ENCODE measurements at regions not wholly inside any gene's neighbourhood (a gene's known extent, or its start where the extent isn't known, plus 50 kb on each side); places are given as distances from the start of the nearest gene placed in this dataset.

GRCh38 chr7:22060197-22060596 lies 114.5 kb upstream of the CDCA7L start (continued):
- TF ChIP-seq JUNB (IDR thresholded peaks at IDR 0.05; ENCODE audit: unreplicated experiment) = no peak
- TF ChIP-seq ZNF114 (CRISPR knock-in tag; IDR thresholded peaks at IDR 0.05) = no peak
- no peak for TF ChIP-seq REST (IDR thresholded peaks at IDR 0.05; ENCODE audit: unreplicated experiment)

GRCh38 chr7:22055226-22055625 lies 109.5 kb upstream of the CDCA7L start:
- Mint-ChIP-seq H3K27ac (no peak overlapping the region), H3K9me3 (peaks cover 3% of the 10 kb centered on the region; the same call in 1 of the 3 replicates), H3K4me3 (no peak overlapping the region), H3K4me1 (peaks cover 16% of the 10 kb centered on the region), H3K27me3 (ENCODE audit: insufficient read depth, low read depth, poor library complexity) (peaks cover 5% of the 10 kb centered on the region), H3K36me3 (ENCODE audit: low read depth) (no peaks in the 10 kb centered on the region)
- no peak overlapping the region for H3K4me2 ChIP-seq
- H3K27ac ChIP-seq (ENCODE audit: low read depth) = no peak overlapping the region
- H3K36me3 ChIP-seq (ENCODE audit: insufficient read depth) = no peaks in the 10 kb centered on the region
- H4K20me1 ChIP-seq (replicated peaks; ENCODE audit: insufficient read depth) = no peaks in the 10 kb centered on the region
- H3K4me1 ChIP-seq (ENCODE audit: insufficient read depth) = peaks cover 13% of the 10 kb centered on the region
- no peaks in the 10 kb centered on the region for H3K27me3 ChIP-seq (ENCODE audit: insufficient read depth)
- H3K9me2 ChIP-seq (ENCODE audit: insufficient read depth) = no peaks in the 10 kb centered on the region
- no peak overlapping the region for H2AFZ ChIP-seq
- H3K79me2 ChIP-seq (replicated peaks; ENCODE audit: insufficient read depth) = no peaks in the 10 kb centered on the region
- ATAC-seq (no peak), DNase-seq (ENCODE audit: low spot score) (no peak)
- H3F3A ChIP-seq (replicated peaks; ENCODE audit: low read depth) = no peaks in the 10 kb centered on the region; the same call in 1 of the 2 replicates
- H3K4me3 ChIP-seq = no peak overlapping the region
- TF ChIP-seq JUNB (IDR thresholded peaks at IDR 0.05; ENCODE audit: unreplicated experiment) = no peak
- TF ChIP-seq CREB1 (CRISPR knock-in tag; IDR thresholded peaks at IDR 0.05; ENCODE audit: low read depth) = no peak
- TF ChIP-seq CTCF (conservative IDR thresholded peaks at IDR 0.05; ENCODE audit: low read depth in 2 of 2) = no peak
- TF ChIP-seq REST (IDR thresholded peaks at IDR 0.05; ENCODE audit: unreplicated experiment) = no peak
- no peak for TF ChIP-seq STAT1 (IDR thresholded peaks at IDR 0.05; ENCODE audit: unreplicated experiment)
- TF ChIP-seq EZH2phosphoT487 (IDR thresholded peaks at IDR 0.05; ENCODE audit: unreplicated experiment) = no peak
- no peak for TF ChIP-seq EZH2 (IDR thresholded peaks at IDR 0.05; ENCODE audit: low read depth, unreplicated experiment)
- TF ChIP-seq ETS1 (IDR thresholded peaks at IDR 0.05) = no peak
- TF ChIP-seq ZNF114 (CRISPR knock-in tag; IDR thresholded peaks at IDR 0.05) = no peak

All from GM23338 (cell line).